ENCODE measurements at regions not wholly inside any gene's neighbourhood (a gene's known extent, or its start where the extent isn't known, plus 50 kb on each side); places are given as distances from the start of the nearest gene placed in this dataset.

DNA sequence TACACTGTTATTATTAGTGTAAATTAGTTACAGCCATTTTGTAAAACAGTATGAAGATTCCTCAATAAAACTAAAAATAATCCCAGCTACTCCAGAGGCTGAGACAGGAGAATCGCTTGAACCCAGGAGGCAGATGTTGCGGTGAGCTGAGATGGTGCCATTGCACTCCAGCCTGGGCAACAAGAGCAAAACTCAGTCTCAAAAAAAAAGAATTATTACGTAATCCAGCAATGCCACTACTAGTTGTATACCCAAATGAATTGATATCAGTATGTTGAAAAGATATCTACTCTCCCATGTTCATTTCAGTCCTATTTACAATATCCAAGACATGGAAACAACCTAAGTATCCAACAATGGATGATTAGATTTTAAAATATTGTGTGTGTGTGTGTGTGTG lies 313.6 kb downstream of the EPHA4 start:
- TF ChIP-seq, protein P1, sequence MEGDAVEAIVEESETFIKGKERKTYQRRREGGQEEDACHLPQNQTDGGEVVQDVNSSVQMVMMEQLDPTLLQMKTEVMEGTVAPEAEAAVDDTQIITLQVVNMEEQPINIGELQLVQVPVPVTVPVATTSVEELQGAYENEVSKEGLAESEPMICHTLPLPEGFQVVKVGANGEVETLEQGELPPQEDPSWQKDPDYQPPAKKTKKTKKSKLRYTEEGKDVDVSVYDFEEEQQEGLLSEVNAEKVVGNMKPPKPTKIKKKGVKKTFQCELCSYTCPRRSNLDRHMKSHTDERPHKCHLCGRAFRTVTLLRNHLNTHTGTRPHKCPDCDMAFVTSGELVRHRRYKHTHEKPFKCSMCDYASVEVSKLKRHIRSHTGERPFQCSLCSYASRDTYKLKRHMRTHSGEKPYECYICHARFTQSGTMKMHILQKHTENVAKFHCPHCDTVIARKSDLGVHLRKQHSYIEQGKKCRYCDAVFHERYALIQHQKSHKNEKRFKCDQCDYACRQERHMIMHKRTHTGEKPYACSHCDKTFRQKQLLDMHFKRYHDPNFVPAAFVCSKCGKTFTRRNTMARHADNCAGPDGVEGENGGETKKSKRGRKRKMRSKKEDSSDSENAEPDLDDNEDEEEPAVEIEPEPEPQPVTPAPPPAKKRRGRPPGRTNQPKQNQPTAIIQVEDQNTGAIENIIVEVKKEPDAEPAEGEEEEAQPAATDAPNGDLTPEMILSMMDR (conservative IDR thresholded peaks at IDR 0.05; ENCODE audit: low read depth, low read length): no peak
- H3K4me3 ChIP-seq (ENCODE audit: low read depth, low read length): no peak overlapping the region
- DNase-seq (ENCODE audit: low read depth): no peak

DNA sequence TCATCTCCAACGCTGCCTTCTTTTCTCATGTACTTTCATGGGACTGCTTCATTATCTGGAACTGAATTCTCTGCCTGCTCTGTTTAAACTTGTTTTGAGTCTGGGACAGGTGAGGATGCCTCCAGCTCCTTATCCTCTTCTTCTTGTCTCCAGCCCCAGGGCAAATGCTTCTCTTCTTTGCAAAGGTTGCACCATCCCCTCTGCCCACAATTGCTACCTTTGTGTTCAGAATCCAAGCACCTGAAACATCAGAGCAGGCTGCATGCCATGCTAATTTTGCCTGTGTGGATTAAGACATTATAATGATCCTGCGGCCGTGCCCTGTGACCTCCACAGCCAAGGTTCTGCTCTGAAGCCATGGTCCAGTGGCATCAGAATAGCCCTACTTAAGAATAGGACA lies 309.5 kb downstream of the EPHA4 start:
- H3K4me3 ChIP-seq (ENCODE audit: low read depth, low read length): no peak overlapping the region
- DNase-seq (ENCODE audit: low read depth): no peak
- TF ChIP-seq, protein P1 (conservative IDR thresholded peaks at IDR 0.05; ENCODE audit: low read depth, low read length): no peak

DNA sequence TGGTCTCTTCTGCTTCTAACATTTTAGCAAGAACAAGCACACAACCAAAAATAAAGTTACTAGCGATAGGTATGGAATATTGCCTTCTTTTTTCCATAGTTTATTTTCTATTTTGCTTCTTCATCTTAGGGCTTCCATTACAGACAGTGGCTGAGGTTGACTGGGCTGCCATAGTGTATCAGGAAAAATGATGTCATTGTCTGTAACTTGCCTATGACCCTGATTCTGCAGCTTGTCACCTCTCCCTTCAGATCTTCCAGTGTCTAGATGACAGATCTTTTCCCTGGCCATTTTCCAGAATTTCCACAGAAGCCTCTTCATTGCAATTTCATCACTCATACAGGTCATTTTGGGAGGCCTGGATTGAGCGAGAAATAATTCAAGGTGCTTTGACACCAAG lies 308.5 kb downstream of the EPHA4 start:
- DNase-seq (ENCODE audit: low read depth): no peak
- TF ChIP-seq, protein P1 (conservative IDR thresholded peaks at IDR 0.05; ENCODE audit: low read depth, low read length): no peak
- no peak overlapping the region for H3K4me3 ChIP-seq (ENCODE audit: low read depth, low read length)

DNA sequence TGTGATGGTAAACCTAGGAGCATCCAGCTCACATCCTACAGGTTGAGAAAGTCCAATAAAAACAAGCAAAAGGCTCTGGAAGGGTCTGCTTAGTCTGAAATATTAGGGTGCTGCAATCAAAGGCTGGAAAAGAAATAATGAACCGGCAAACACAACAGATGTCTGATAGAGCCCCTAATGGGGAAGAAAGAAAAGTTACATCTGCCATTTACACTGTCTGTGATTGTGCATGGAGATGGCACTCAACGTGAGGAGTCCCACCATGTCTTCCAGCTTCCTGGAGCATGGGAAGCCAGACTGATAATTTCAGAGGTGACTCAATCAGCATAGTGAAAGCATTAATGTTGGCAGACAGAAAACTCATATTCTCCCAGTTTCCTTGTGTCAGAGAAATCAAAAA lies 307.8 kb downstream of the EPHA4 start:
- DNase-seq (ENCODE audit: low read depth): no peak
- H3K4me3 ChIP-seq (ENCODE audit: low read depth, low read length): no peak overlapping the region
- TF ChIP-seq, protein P1 (conservative IDR thresholded peaks at IDR 0.05; ENCODE audit: low read depth, low read length): no peak

DNA sequence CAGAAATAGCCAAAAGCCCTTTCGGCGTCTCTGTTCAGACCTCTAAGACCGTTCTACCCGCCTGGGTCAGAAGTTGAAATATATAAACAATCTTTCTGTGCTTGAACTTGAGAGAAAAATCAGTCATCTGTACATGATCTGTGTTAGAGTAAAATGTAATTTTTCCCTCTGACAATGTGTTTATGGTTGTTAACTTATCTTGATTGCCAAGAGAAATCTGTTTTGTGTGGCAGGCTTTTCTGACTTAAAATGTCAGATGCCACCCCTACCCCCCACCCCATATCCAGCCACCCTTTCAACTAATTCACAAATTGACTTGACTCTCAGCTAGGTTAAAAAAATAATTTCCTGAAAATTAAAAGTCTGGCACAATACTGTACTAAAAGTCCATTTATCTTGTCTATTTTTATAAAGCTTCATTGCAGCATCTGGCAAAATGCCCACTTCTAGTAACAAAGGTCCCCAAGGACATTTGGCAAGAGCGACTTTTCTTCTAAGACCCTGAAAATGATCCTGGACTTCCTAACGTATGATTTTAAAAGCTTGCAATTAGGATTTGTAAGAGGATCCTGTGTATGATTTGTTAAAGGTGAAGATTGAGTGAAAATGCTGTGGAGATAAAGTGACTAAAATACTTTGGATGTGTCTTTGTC lies 304.2 kb downstream of the EPHA4 start:
- no peak overlapping the region for H3K4me3 ChIP-seq (ENCODE audit: low read depth, low read length)
- TF ChIP-seq, protein P1 (conservative IDR thresholded peaks at IDR 0.05; ENCODE audit: low read depth, low read length): no peak
- no peak for DNase-seq (ENCODE audit: low read depth)

DNA sequence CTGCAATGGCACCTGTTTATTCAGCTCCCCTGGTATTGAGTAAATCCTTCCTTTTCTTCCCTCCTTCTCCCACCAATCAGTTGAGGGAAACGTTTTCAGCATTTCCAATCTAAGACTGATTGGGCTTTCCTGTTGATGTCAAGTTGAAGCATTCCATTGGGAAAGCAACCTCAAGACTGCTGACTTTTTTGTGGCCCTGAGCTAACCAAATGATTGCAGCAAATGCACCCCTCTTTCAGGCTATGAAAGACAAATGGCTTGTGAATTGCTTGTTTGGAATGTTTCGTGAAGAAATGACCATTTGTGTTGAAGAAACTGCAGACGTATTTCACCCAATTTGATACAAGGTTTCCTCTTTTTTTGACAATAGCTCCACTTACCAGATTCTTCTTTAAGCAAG lies 303.5 kb downstream of the EPHA4 start:
- H3K4me3 ChIP-seq (ENCODE audit: low read depth, low read length): no peak overlapping the region
- DNase-seq (ENCODE audit: low read depth): no peak
- TF ChIP-seq, protein P1 (conservative IDR thresholded peaks at IDR 0.05; ENCODE audit: low read depth, low read length): no peak

DNA sequence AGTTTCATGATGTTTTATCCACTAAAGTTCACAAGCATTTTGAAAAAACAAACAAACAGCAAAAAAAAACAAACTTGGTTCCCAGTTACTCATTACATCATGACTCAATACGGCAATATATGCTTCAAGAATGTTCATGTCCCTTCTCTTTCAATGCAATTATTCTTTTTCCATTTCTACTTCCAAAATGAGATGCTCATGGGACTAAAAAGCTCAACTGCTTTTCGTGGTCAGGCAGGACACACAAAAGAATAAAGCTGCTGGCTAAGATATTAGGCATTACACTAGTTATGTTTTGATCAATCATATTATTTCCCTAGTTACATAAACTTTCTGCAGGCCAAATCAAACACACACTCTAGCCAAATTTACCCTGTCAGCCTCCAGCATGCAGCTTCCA lies 301.3 kb downstream of the EPHA4 start:
- TF ChIP-seq, protein P1 (conservative IDR thresholded peaks at IDR 0.05; ENCODE audit: low read depth, low read length): no peak
- DNase-seq (ENCODE audit: low read depth): no peak
- no peak overlapping the region for H3K4me3 ChIP-seq (ENCODE audit: low read depth, low read length)

All from choroid plexus epithelial cell (primary cell).